IPS-18a (cell line): ENCODE measurements at regions not wholly inside any gene's neighbourhood (a gene's known extent, or its start where the extent isn't known, plus 50 kb on each side); places are given as distances from the start of the nearest gene placed in this dataset.

Experiments used
- H3K27ac ChIP-seq: one replicate; pipeline ENCODE4 v1.5.1; 2013; ENCODE audit warnings: low read length
- H3K27me3 ChIP-seq: one replicate; pipeline ENCODE4 v1.6.1; 2013; ENCODE audit warnings: mild to moderate bottlenecking, low read length; ENCODE audit not compliant: control insufficient read depth, insufficient read depth
- H3K36me3 ChIP-seq: one replicate; pipeline ENCODE4 v1.6.1; 2013; ENCODE audit warnings: low read depth, low read length; ENCODE audit not compliant: control insufficient read depth
- H3K4me1 ChIP-seq: one replicate; pipeline ENCODE4 v1.6.1; 2013; ENCODE audit warnings: low read depth, low read length; ENCODE audit not compliant: control insufficient read depth
- H3K4me3 ChIP-seq: one replicate; pipeline ENCODE4 v1.5.1; 2013; ENCODE audit warnings: low read length
- H3K9ac ChIP-seq: one replicate; pipeline ENCODE4 v1.6.1; 2013; ENCODE audit warnings: mild to moderate bottlenecking, low read length, moderate library complexity
- H3K9me3 ChIP-seq: one replicate; pipeline ENCODE4 v1.6.1; 2013; ENCODE audit warnings: low read depth, low read length; ENCODE audit not compliant: control insufficient read depth

DNA sequence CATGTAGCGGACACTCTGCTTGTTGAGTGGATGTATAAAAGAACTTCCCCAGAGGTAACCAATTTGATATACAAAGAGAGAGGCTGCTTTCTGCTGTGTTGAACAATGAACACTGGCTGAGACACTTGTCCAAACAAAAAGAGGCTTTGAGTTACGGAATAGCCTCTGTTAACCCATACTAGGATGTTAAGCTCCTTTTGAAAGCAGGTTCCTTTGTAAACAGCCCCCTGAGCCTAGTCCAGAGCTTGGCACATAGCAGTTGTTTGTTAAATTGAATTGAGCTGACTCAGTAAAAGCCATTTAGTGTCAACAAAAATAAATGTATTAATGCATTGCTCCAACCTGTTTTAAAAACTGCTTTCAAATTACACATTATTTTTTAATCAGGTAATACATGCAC lies 200.1 kb downstream of the MZT1 start:
- Histone ChIP-seq H3K9ac (no peak overlapping the region), H3K36me3 (no peaks in the 10 kb centered on the region), H3K9me3 (no peaks in the 10 kb centered on the region), H3K4me1 (peaks cover 9% of the 10 kb centered on the region), H3K27ac (no peak overlapping the region), H3K4me3 (no peak overlapping the region), H3K27me3 (peaks cover 11% of the 10 kb centered on the region)

GRCh38 chr13:72523593-72523992 lies 203.8 kb downstream of the MZT1 start:
- no peak overlapping the region for H3K27ac ChIP-seq
- no peak overlapping the region for H3K9ac ChIP-seq
- H3K4me3 ChIP-seq: no peak overlapping the region
- H3K36me3 ChIP-seq: no peaks in the 10 kb centered on the region
- peaks cover 6% of the 10 kb centered on the region for H3K4me1 ChIP-seq
- H3K27me3 ChIP-seq: no peaks in the 10 kb centered on the region
- H3K9me3 ChIP-seq: no peaks in the 10 kb centered on the region

GRCh38 chr13:72523049-72523448 lies 204.4 kb downstream of the MZT1 start:
- Histone ChIP-seq H3K27me3 (no peaks in the 10 kb centered on the region), H3K36me3 (no peaks in the 10 kb centered on the region), H3K27ac (no peak overlapping the region), H3K9ac (no peak overlapping the region), H3K4me1 (peaks cover 6% of the 10 kb centered on the region), H3K9me3 (no peaks in the 10 kb centered on the region), H3K4me3 (no peak overlapping the region)

DNA sequence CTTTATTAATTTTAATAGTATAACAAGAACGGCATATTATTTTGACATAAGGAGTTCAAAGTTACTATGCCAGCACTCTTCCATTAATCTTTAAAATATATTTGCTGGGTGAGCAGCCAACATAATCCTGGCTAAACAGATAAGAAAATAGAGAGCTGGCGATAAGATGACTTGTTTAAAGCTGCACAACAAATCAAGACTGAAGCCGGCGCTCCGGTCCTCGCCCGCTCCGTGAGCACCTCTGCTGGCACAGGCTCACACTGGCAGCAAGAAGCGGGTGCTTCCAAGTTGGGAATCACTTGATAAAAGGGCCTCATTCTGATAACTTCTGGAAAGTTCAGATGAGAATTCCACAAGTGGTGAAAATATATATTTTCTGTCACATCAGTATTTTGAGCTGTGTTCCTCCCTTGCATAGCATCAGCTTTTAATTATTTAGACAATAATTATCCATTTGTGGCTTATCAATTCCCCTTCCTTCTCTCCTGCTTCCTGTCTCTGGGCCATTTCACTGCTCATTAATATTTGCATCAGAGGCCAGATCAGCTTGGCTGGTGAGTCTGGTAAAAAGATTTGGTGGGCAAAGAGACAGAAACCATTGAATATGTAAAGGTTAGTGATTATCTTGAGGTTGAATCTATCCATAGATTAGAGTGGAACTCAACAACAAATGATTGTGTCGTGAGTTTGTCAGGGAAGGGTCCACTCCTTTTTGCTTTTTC lies 205.3 kb downstream of the MZT1 start:
- Histone ChIP-seq H3K27me3 (no peaks in the 10 kb centered on the region), H3K9me3 (no peaks in the 10 kb centered on the region), H3K36me3 (no peaks in the 10 kb centered on the region), H3K4me1 (no peaks in the 10 kb centered on the region), H3K4me3 (no peak overlapping the region), H3K27ac (no peak overlapping the region), H3K9ac (no peak overlapping the region)

- no peaks in the 10 kb centered on the region for H3K36me3 ChIP-seq
- H3K4me3 ChIP-seq: no peak overlapping the region
- H3K9me3 ChIP-seq: no peaks in the 10 kb centered on the region
- no peak overlapping the region for H3K27ac ChIP-seq
- H3K9ac ChIP-seq: no peak overlapping the region
- H3K4me1 ChIP-seq: no peaks in the 10 kb centered on the region
- no peaks in the 10 kb centered on the region for H3K27me3 ChIP-seq
These were observed 213.3 kb downstream of the MZT1 start for GRCh38 chr13:72514146-72514545.

DNA sequence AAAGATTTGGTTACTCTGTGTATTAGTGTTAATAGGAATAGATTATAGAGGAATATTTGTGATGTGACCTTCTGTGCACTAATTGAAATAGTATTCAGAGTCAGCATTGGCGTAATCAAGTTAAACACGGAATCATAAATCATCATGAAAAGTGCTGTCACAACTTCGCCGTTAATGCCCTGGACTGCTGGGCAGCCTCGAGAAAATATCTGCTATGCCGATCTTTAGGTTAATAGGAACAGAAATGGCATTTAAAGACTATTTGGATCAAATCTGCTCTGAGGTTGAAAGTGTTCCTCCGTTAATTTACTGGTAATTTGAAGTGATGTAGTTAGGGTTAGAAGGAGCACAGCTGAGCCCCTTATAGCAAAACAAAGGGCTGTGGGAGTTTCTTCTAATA lies 219.0 kb downstream of the MZT1 start:
- no peak overlapping the region for H3K9ac ChIP-seq
- H3K9me3 ChIP-seq: no peaks in the 10 kb centered on the region
- H3K27me3 ChIP-seq: no peaks in the 10 kb centered on the region
- H3K4me1 ChIP-seq: no peaks in the 10 kb centered on the region
- H3K27ac ChIP-seq: no peak overlapping the region
- H3K4me3 ChIP-seq: no peak overlapping the region
- H3K36me3 ChIP-seq: no peaks in the 10 kb centered on the region

DNA sequence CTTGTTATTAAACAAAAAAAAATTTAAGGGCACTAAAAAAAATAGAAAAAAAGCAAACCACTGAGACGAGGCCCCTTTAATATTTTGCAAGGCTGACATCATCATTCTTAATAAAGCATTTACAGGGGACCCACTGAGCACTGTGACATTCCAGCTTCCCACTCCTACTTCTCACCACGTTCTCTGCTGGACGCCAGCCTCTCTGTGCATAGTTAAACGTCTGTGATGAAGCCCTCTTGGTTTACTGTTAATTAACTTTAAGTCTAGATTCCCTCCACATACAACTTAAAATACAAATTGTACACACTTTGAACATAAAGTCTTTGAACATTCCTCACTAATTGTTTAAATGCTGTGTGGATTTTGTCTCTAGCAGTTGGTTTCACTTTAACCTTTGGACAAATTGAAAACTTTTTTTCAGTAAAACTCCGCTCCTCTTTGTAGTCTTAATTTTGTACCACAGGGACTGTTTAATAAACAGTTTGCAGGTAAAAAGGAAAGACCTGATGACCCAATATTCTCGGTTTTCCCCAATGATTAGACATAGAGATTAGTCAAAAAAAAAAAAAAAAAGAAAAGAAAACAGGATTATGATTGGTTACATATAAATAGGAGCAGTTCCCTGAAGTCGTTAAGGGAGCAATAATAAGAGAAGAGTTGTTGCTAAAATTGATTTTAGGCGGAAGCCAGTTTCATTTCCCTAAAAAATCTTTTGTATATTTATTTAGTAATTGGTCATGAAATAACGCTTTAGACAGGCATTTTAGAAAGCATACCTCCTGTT lies 219.8 kb downstream of the MZT1 start:
- H3K4me3 ChIP-seq: no peak overlapping the region
- no peak overlapping the region for H3K9ac ChIP-seq
- H3K36me3 ChIP-seq: no peaks in the 10 kb centered on the region
- H3K4me1 ChIP-seq: no peaks in the 10 kb centered on the region
- no peaks in the 10 kb centered on the region for H3K27me3 ChIP-seq
- H3K27ac ChIP-seq: no peak overlapping the region
- no peaks in the 10 kb centered on the region for H3K9me3 ChIP-seq

DNA sequence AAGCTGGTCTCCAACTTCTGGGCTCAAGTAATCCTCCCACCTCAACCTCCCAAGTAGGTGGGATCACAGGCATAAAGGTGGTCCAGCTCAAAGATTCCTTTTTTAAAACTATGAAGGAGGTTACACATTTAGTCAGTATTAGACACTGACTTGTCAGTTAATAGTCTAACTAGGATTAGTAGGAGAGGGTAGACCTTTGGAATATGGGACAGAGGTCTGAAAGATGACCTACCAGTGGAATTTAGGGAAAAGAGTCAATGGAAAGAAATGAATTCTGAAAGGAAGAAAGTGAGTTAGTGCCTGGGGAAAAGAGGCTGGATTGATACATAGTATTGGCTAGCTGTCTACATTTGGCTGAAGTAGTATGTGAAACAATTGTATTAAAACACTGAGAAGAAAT lies 220.7 kb downstream of the MZT1 start:
- H3K27ac ChIP-seq: no peak overlapping the region
- H3K4me1 ChIP-seq: no peaks in the 10 kb centered on the region
- no peaks in the 10 kb centered on the region for H3K9me3 ChIP-seq
- no peak overlapping the region for H3K9ac ChIP-seq
- H3K27me3 ChIP-seq: no peaks in the 10 kb centered on the region
- no peak overlapping the region for H3K4me3 ChIP-seq
- H3K36me3 ChIP-seq: no peaks in the 10 kb centered on the region

DNA sequence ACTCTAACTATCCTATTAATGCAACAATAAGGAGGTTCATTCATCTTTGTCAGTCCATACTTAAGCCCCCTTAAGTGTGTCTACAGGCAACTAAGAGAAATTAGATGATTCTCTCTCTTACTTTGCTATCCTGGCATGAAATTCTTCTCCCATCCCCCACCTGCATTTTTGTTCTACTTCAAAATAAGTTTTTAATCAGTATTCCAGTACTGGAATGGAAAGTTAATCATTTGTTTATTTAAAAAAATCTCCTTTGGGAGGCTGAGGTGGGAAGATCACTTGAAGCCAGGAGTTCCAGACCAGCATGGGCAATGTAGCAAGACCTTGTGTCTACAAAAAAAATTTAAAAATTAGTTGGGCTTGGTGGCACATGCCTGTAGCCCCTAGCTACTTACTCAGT lies 222.1 kb downstream of the MZT1 start:
- no peak overlapping the region for H3K9ac ChIP-seq
- no peak overlapping the region for H3K27ac ChIP-seq
- no peaks in the 10 kb centered on the region for H3K36me3 ChIP-seq
- no peaks in the 10 kb centered on the region for H3K27me3 ChIP-seq
- H3K9me3 ChIP-seq: no peaks in the 10 kb centered on the region
- H3K4me1 ChIP-seq: no peaks in the 10 kb centered on the region
- no peak overlapping the region for H3K4me3 ChIP-seq

- no peak overlapping the region for H3K27ac ChIP-seq
- no peak overlapping the region for H3K9ac ChIP-seq
These were observed 223.1 kb downstream of the MZT1 start for GRCh38 chr13:72504131-72504841.

GRCh38 chr13:72500851-72501250 lies 226.6 kb downstream of the MZT1 start:
- Histone ChIP-seq H3K27me3 (no peaks in the 10 kb centered on the region), H3K9ac (no peak overlapping the region), H3K27ac (no peak overlapping the region), H3K4me3 (no peak overlapping the region), H3K36me3 (no peaks in the 10 kb centered on the region), H3K9me3 (no peaks in the 10 kb centered on the region), H3K4me1 (no peaks in the 10 kb centered on the region)

More at GRCh38 chr13:72504131-72504841, 223.1 kb downstream of the MZT1 start:
- Histone ChIP-seq H3K36me3 (no peaks in the 10 kb centered on the region), H3K4me3 (no peak overlapping the region), H3K9me3 (no peaks in the 10 kb centered on the region), H3K4me1 (no peaks in the 10 kb centered on the region), H3K27me3 (no peaks in the 10 kb centered on the region)
